ENCODE measurements at regions not wholly inside any gene's neighbourhood (a gene's known extent, or its start where the extent isn't known, plus 50 kb on each side); places are given as distances from the start of the nearest gene placed in this dataset.

GRCh38 chr10:129344731-129345355 is 122.2 kb upstream of the MGMT start:
- in situ Hi-C loops (cut with MboI), result no loop called here
- H3K27me3 ChIP-seq (ENCODE audit: control insufficient read depth in 2 of 2, insufficient read depth in 2 of 2, low read length in 2 of 2), result peaks cover 0 to 18% of the 10 kb centered on the region in 2 experiments; a peak in 3 of 5 replicates

More at GRCh38 chr10:129344731-129345355, 122.2 kb upstream of the MGMT start:
- ChIA-PET CTCF (ENCODE audit: low intra/inter-chr PET ratio) (no interaction called here), POLR2A (no interaction called here)
- H2AFZ ChIP-seq (ENCODE audit: low read depth, low read length), result no peak overlapping the region
- H3K4me2 ChIP-seq (ENCODE audit: insufficient read depth, low read length), result no peak overlapping the region
- DNase-seq (ENCODE audit: extremely low read depth in 1 of 4, low spot score in 3 of 4), result no peak
- H3K9me3 ChIP-seq (replicated peaks; ENCODE audit: control insufficient read depth, insufficient read depth, low read depth, low read length), result no peaks in the 10 kb centered on the region
- no peaks in the 10 kb centered on the region for H3K79me2 ChIP-seq (ENCODE audit: control insufficient read depth, insufficient read depth, low read length)
- intact Hi-C loops (cut with micrococcal nuclease), result no loop called here
- no peak overlapping the region for H3K27ac ChIP-seq (ENCODE audit: extremely low read depth, low read depth, low read length)
- TF ChIP-seq BRF2 (IDR thresholded peaks at IDR 0.05; ENCODE audit: borderline replicate concordance, insufficient read depth, insufficient read length) (no peak), GTF2B (IDR thresholded peaks at IDR 0.05; ENCODE audit: extremely low read depth, insufficient read length) (no peak), ZNF57 (CRISPR knock-in tag; IDR thresholded peaks at IDR 0.05) (no peak), HLTF (IDR thresholded peaks at IDR 0.05) (no peak), RHOXF2B (CRISPR knock-in tag; conservative IDR thresholded peaks at IDR 0.05) (no peak), BRCA1 (IDR thresholded peaks at IDR 0.05) (no peak), BRCA1 (CRISPR knock-in tag; IDR thresholded peaks at IDR 0.05) (no peak), ZFP36 (IDR thresholded peaks at IDR 0.05; ENCODE audit: low read depth, low read length, partially characterized antibody) (no peak), ZNF445 (CRISPR knock-in tag; IDR thresholded peaks at IDR 0.05; ENCODE audit: low read depth) (no peak)
- H4K20me1 ChIP-seq (replicated peaks; ENCODE audit: control insufficient read depth, insufficient read depth, low read length), result no peaks in the 10 kb centered on the region
- no peaks in the 10 kb centered on the region for H3K9me1 ChIP-seq (ENCODE audit: control insufficient read depth, insufficient read depth, low read length)
- H3K36me3 ChIP-seq (ENCODE audit: control insufficient read depth, insufficient read depth, low read length), result no peaks in the 10 kb centered on the region
- H3K4me3 ChIP-seq, result no peak overlapping the region
- under 1% methylated on average over 12 of the region's 12 CpGs for WGBS (ENCODE audit: insufficient coverage, low coverage, missing lambda C conversion rate)
- H3K9ac ChIP-seq (ENCODE audit: insufficient read depth in 1 of 2, low read depth in 2 of 2, low read length in 2 of 2), result no peak overlapping the region
- no TSS peak for BruUV-seq (replicated peaks)
- FAIRE-seq, result no peak
- H3K4me1 ChIP-seq (replicated peaks in 1 of 2; ENCODE audit: control insufficient read depth in 2 of 2, insufficient read depth in 2 of 2, low read length in 2 of 2), result no peaks in the 10 kb centered on the region
- ATAC-seq, result no peak

Data from K562 (cell line).